GM21360 (cell line): ENCODE measurements at regions not wholly inside any gene's neighbourhood (a gene's known extent, or its start where the extent isn't known, plus 50 kb on each side); places are given as distances from the start of the nearest gene placed in this dataset.
"Not testable (repeated sequence)": the region's sequence is repeated elsewhere in the genome, so short reads cannot be mapped to it uniquely, and the experiment has no call there.

ENCODE experiments used
- ATAC-seq: cut with Tn5 transposase; IDR thresholded peaks from one replicate; pipeline ENCODE4 v1.9.1; 2021; ENCODE audit warnings: mild to moderate bottlenecking, moderate library complexity; ENCODE audit not compliant: unreplicated experiment

DNA sequence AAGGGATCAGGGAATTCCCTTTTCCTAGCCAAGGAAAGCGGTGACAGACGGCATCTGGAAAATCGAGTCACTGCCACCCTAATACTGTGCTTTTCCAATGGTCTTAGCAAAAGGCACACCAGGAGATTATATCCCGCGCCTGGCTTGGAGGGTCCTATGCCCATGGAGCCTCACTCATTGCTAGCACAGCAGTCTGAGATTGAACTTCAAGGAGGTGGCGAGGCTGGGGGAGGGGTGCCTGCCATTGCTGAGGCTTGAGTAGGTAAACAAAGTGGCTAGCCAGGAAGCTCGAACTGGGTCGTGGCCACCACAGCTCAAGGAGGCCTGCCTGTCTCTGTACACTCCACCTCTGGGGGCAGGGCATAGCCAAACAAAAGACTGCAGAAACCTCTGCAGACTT is 556.5 kb upstream of the IZUMO3 start:
- not testable (repeated sequence) for ATAC-seq

DNA sequence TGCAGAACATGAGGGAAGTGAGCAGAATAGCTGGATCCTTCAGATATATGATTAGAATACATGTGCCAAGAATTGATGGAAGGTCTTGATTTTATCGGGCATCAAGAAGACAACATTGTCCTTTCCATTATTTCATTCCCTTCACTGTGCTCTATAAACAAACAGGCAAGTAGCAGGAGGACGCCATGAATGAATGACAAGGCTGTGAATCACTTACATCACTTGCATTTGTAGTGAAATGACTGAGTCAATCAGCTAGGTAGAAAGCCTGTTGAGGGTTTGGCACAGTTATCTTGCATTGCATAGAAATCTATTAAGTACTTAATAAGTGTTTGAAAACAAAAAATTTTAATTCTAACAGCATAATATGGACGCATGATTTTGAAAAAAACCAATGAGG is 548.8 kb upstream of the IZUMO3 start:
- no peak for ATAC-seq

DNA sequence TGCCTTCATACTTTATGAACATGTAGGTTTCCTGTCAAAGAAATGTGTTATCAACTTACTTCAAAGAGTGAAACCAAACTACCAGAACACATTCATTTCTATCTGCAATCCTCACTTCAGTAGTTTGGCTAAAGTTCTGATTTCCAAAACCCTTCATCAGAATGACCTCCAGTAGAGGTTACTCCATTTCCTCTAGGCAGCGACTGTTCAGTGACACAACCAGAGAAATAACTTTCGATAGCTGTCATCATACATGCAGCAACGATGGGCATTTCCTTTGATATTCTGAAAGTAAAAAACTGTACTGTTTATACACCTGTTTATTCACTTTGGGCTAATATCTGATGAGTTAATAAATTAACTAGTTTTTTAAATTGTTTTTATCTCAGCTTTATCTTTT is 532.5 kb upstream of the IZUMO3 start:
- no peak for ATAC-seq

DNA sequence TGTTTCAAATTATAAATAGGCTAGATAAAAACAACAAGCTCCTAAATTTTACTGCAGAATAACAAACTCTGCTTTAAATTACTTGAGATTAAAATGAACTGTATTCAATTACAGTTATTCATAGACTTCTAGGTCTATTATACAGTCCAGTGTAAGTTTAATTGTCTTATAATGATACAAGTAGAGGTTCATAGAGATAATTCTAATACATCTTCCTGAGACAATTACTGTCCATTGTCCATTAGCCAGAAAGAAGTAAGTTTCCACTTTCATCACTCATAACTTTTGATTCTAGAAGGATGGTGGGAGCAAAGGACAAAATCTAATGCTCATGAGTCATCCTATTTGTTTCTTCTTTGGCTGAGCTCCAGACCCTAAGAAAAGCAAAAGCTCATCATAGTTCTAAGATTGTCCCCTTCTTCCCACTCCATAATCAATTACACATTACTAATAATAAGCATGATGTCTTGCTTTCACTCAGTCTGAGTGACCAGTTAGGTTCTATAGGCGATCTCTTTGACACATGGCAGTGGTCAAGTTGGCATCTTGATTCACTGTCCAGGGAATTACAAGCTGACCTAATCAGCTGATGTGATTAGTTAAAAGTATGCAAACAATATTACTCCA is 502.5 kb upstream of the IZUMO3 start:
- no peak for ATAC-seq

DNA sequence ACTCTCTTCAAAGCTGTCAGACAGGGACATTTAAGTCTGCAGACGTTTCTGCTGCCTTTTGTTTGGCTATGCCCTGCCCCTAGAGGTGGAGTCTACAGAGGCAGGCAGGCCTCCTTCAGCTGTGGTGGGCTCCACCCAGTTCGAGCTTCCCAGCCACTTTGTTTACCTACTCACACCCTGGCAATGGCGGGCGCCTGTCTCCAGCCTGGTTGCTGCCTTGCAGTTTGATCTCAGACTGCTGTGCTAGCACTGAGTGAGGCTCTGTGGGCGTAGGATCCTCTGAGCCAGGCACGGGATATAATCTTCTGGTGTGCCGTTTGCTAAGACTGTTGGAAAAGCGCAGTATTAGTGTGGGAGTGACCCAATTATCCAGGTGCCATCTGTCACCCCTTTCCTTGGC is 499.8 kb upstream of the IZUMO3 start:
- ATAC-seq = not testable (repeated sequence)

DNA sequence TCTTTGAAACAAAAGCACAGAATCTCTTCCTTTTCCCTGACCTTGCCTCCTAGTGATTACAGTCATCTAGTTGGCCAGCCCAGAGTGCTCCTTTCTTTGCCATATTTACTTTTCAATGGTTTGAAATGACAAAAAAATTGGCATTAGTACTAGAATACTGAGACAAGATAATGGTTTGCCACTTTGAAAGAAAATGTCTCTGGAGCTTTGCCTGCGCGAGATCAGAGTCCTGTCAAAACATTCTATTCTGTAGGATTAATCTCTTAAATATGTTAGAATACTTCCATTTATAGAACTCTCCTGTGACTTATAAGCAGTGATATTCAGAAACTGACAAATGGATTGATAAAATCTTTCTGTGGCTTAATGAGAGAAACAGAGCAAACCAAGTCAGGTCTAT is 484.0 kb upstream of the IZUMO3 start:
- no peak for ATAC-seq

DNA sequence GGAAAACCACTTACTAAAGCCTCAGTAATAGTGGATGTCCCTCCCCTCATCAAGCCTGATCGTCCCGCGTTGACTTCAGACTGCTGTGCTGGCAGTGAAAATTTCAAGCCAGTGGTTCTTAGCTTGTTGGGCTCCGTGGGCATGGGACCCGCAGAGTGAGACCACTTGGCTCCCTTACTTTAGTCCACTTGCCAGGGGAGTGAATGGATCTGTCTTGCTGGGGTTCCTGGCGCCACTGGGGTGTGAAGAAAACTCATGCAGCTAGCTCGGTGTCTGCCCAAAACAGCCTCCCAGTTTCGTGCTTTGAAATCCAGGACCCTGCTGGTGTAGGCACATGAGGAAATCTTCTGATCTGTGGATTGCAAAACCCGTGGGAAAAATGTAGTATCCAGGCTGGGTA is 480.0 kb upstream of the IZUMO3 start:
- no peak for ATAC-seq

DNA sequence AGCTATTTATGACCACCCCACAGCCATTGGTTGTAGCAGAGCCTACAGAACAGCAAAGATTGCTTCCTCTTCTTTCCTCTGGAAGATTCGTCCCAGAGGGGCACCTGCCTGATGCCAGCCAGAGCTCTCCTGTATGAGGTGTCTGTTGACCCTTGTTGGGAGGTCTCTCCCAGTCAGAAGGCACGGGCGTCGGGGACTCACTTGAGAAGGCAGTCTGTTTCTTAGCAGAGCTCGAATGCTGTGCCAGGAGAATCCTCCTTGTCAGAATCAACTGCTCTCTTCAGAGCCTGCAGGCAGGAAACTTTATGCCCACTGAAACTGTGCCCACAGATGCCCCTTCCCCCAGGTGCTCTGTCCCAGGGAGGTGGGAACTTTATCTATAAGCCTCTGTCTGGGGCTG is 479.5 kb upstream of the IZUMO3 start:
- no peak for ATAC-seq

DNA sequence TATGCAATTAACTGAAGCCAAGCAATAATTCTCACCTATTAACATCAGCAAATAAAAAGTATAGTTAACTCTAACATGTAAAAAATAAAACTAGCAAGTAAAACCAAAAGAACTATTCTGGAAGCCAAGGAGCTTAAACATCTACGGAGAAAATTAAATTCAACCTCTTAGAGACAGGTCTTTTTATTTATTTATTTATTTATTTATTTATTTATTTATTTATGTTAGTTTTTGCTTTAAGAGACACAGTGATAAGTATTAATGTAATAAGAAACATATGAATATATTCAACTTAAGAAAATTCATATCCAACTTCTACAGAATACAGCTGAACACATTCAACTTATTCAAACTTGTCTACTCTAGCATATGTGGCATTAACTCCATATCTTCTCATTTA is 472.1 kb upstream of the IZUMO3 start:
- ATAC-seq = no peak

DNA sequence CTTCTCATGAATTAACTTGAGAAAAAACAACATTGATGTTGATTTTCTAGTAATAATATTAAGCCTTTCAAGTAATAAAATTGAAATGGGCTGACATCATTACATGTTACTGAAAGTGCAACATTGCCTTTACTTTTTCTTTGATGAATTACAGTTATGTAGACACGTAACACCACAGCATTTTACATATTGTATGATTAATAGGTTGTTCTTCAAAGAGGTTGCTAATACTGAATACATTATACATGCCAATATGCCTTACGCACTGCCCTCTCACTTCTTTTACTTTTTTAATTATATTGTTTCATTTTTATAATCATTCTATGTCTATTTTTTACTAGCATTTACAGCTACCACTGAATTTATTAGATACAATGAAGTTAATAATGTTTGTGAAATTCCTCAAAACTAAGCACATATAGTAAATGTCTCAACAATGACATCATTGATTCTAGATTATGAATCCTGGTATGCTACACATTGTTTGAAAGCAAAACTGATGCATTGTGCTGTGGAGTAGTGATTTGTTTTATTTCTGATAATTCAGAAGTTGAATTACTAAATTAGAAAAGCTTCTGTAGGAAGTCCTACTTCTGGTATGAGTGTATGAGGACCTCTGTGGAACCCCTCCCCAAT is 464.4 kb upstream of the IZUMO3 start:
- ATAC-seq = no peak

DNA sequence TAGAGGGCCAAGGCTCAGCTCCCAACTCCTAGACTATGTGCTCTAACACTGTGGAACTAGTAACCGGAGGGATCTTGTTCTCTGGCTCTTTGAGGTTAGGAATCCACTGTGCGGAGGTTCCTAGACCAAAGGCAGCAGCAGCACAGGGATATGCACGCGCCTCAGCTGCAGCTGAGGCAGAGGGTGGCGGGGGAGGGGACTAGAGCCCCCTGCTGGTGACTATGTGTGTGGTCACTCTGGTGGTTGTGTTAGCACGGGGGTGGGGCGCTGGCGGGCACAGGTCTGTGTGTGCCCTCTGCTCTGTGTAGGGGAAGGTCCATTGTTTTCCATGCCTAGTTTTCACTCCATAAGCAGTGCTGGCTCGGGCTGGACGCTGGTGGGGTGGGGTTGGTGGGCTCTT is 458.0 kb upstream of the IZUMO3 start:
- no peak for ATAC-seq

DNA sequence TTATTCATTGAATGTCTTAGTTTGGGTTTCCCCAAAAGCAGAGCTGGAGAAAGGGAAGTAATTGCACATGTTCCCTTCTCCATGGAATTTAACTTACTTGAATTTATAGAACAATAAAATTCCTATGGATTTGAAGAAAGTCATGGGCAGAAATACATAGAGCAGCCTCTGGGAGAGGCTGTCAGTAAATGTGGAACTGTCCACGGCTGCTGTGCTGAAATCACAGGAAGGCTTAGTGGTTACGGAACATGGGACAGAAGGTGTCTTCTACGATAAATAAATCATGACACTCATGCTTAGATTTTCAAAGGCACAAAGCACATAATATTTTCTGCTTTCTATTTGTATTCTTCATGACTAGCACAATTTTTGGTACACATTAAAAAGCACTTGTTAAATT is 440.6 kb upstream of the IZUMO3 start:
- no peak for ATAC-seq

DNA sequence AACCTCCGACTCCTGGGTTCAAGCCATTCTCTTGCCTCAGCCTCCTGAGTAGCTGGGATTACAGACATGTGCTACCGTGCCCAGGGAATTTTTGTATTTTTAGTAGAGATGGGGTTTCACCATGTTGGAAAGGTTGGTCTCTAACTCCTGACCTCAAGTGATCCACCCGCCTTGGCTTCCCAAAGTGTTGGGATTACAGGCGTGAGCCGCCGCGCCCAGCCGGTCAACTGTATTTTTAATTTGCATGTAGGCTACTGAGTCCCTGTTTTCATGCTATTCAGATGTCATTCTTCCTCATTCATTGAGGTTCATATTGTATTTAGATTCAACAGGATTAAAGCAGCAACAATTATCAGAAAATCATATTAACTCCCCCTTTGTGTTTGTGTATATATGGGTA is 425.1 kb upstream of the IZUMO3 start:
- not testable (repeated sequence) for ATAC-seq

DNA sequence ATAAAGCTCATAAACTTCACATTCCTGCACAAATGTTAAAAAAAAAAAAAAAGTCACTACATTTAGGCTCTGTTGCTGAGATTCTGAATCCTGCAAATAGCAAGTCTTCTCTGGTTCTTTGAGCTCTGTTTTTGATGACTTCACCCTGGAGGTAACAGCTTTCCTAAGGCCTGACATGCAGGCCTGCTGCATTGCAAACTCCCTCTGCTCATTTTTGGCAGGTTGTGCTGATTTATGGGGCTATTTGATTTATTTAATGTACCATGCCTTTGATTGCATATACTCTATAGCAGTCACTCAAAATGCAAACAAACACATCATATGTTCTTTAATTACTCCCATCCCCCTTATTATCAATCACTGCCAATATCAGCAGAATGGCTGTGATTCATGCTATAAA is 416.1 kb upstream of the IZUMO3 start:
- ATAC-seq = no peak

DNA sequence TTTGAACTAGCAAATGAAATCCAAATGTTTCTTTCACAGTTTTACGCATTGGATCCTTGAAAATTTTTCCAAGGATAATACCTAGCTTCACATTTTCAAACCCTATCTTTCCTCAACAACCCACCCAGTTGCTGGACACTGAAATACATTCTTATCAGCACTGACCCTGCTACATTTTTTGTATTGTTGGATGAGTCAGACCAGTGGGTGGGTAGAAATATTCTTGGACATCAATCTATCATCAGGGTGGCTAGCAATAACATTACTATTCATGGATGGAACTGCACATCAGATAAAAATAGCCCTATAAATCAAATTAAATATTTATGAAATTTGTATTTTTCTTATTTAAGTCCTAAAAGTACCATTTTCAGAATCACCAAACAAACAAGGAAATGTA is 407.4 kb upstream of the IZUMO3 start:
- no peak for ATAC-seq

DNA sequence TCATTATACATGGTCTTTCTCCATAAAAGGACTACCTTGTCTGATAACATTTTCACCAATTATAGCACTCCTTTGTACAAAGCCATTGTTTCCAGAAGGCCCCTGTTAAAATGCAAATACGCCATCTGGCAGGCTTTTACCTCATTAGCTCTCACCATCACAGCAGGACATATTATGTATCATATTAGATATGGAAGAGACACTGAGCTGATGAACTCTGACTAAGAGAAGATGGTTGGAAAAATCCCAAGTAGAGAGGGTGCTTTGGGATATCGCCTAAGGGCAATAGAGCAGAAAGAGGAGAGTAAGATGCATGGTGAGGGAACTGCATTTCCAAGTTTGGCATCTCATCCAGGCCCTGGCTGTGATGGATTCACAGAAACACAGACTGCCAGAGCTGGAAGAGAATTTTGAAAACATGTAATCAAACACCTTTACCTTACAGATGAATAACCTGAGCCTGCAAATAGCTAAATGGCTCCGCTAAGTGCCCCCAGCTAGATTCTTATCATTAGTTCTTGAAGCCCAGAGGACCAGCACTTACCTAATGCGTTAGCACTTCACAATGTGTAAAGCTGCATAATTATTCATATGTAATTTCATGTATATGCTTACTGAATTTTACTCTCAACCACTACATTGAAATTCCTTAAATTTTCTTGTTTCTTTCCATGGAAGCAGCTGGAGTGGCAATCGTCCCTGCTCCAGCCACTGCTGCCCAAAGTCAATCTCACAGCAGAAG is 393.6 kb upstream of the IZUMO3 start:
- no peak for ATAC-seq

DNA sequence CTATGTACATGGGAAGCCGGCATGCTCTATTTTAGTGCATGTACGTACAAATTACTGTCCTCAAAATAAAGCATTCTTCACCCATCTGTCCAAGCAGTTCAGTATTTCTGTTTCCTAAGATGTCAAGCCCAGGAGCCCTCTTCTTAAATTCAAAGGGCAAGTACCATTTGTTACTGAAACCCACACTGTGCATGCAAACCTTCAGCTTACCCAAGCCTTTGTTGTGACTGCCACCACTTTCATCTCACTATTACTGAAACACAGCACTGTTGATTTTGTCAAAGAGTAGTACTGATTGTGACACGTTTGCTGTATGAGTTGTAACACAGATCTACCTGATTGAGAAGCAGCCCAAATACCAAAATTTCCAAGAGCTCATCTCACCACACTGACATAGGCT is 390.4 kb upstream of the IZUMO3 start:
- no peak for ATAC-seq

DNA sequence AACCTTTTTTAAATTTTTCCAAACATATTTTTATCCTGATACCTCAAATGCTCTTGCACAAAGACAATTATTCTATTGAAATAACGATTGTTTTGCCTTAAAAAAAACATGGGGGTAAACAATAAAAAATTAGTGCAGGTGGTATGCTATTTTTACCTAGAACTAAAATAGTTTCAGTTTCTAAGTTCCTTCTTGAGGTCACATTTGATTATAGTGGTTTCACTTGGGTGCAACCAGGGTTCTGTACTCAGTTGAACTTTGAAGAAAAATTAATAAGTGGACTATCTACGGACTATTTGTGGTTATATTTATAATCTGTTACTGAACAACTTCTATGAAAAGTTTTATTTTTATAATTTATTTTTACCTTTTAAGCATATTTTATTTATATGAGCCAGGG is 387.1 kb upstream of the IZUMO3 start:
- ATAC-seq = peak; percentile 54

DNA sequence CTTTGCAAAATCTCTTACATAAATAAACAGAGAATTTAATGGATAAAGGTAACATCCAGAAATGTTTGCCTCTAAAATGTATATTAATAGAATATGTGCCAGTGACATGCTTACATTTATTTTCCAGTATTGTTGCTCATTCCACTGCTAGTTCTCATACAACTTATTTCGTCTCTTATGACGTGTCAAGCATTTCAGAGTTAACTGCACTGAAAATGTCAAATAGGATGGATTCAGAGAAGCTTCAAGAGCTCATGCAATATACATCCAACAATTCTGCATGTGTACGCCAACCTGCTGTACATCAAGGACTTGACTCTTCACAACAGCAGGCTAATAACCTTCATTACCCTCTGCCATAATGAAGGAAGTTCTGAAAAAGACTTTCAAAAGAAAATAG is 386.2 kb upstream of the IZUMO3 start:
- ATAC-seq = no peak

DNA sequence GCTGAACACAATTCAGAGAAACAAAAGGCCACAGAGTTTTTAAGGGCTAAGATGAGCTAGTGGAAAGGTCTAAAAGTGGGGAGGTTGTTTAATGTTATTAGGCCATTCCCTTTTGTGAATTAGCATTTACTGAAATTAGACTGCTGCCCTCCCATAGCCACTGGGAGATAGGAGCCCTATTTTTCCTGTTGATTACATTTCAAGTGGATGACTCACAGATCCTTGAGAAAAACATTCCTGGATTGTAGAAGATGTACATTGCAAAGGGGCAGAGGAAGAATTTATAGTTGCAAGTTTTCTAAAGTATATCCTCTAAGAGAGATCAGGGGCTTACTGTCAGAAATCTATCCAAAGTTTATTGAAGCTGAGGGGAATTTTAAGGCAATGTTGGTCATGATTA is 367.1 kb upstream of the IZUMO3 start:
- ATAC-seq = no peak

DNA sequence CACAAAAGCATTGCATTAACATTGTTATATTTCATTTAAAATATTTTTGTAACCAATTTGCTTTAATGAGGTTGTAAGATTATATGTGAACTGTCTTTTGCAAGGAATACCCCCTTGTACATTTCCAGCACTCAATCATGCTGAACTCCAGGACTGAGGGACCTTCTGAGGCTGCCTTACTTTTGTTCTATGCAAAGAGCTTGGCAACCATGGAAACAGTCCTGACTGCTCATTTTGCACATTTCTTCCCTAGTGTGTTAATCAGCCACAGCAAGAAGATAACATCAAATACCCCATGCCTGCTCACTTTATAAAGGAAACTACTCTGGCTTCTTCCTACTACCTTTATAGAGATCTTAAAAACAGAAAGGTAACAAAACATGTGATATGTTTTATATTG is 355.6 kb upstream of the IZUMO3 start:
- no peak for ATAC-seq

DNA sequence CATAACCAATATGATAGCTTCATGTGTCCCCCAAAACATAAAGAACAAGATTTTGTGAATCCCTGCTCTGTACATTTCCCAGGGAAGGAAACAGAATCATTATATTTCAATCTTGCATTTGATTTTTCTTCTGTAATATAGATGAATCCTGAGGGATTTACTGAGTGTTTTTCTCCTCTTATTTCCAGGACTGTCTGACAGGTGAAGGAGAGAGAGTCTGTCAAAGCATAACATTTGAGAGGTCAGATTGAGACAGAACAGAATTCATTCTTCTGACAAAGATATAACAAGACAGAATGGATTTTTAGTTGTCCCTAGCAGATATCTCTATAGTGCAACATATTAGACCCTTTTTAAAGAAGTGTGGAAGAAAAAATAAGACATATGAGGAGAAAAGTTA is 354.5 kb upstream of the IZUMO3 start:
- no peak for ATAC-seq
